ENCODE measurements at regions not wholly inside any gene's neighbourhood (a gene's known extent, or its start where the extent isn't known, plus 50 kb on each side); places are given as distances from the start of the nearest gene placed in this dataset.
A peak's percentile ranks its signal among the peaks of the same experiment; 100 is the strongest.

DNA sequence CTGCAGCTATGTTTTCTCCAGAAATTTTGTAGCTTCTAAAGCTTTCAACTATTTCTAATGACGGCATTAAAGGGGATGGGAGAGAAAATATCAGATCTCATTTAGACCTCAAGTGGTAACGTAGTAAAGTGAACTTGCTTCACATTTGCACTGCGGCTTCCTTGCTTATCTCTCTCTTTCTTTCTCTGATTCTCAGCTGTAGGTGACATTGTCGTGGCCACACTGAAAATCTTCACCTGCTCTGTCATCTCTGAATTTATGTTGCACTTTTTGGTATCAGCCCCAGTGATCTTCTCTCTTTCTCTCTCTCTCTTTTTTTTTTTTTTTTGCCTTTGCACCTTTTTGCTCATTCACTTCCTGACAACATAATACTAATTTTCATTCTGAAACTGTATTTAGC, 254.1 kb upstream of the SATB1 start:
- Mint-ChIP-seq H3K4me1 (peaks cover 61 to 65% of the 10 kb centered on the region in 2 donors), H3K9me3 (peaks cover 3 to 6% of the 10 kb centered on the region in 2 donors), H3K27me3 (ENCODE audit: low read depth in 2 of 2) (no peaks in the 10 kb centered on the region), H3K36me3 (peaks cover 7% of the 10 kb centered on the region), H3K4me3 (peak overlapping the region; percentile 60), H3K27ac (peak overlapping the region; percentile 71 to 80)
- peaks cover 5% of the 10 kb centered on the region for H3K9me3 ChIP-seq (ENCODE audit: control insufficient read depth, insufficient read depth, low read length)
- no peak overlapping the region for H3K4me3 ChIP-seq (ENCODE audit: low read length)
- peak overlapping the region; percentile 70 for H3K27ac ChIP-seq (ENCODE audit: low read length)
- intact Hi-C loops (cut with micrococcal nuclease), result loop anchor here (1.0 to 5.0 kb wide), 2 partner anchors 62 to 122 kb away; no protein-coding TSS in a partner anchor
- ATAC-seq (peak; percentile 85 to 91 (median 91)), DNase-seq (peak; percentile 18 to 74)
- H3K27me3 ChIP-seq (ENCODE audit: control insufficient read depth, insufficient read depth, low read length), result no peaks in the 10 kb centered on the region
- peaks cover 12% of the 10 kb centered on the region for H3K4me1 ChIP-seq (ENCODE audit: control insufficient read depth, insufficient read depth, low read length)
- TF ChIP-seq CTCF (IDR thresholded peaks at IDR 0.05), result no peak
- H3K36me3 ChIP-seq (ENCODE audit: control insufficient read depth, insufficient read depth, low read length), result no peaks in the 10 kb centered on the region
- WGBS (ENCODE audit: insufficient coverage), result 30% methylated on average over 4 of the region's 4 CpGs

DNA sequence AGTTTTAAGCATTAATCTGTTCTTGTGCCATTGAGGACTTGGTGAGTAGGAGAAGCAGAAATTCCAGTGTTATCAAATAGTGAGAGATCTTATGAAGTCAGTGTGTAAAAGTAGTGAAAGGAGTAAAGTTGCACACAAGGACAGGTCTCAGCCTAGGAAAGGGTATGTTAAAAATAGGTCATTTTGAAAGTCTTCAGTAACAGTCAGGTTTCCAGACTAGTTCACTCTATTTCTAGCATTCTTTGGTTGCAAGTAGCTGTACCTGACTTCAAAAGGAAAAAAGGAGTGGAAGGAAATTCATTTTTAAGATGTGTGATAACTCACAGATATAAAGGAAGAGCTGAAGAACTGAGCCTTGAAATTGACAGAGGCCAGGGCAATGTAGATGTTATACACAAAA, 250.1 kb upstream of the SATB1 start:
- H3K4me1 Mint-ChIP-seq, result peaks cover 37 to 41% of the 10 kb centered on the region in 2 donors
- Histone ChIP-seq H3K36me3 (ENCODE audit: control insufficient read depth, insufficient read depth, low read length) (no peaks in the 10 kb centered on the region), H3K4me3 (ENCODE audit: low read length) (no peak overlapping the region), H3K27me3 (ENCODE audit: control insufficient read depth, insufficient read depth, low read length) (no peaks in the 10 kb centered on the region), H3K4me1 (ENCODE audit: control insufficient read depth, insufficient read depth, low read length) (peaks cover 5% of the 10 kb centered on the region), H3K27ac (ENCODE audit: low read length) (no peak overlapping the region), H3K9me3 (ENCODE audit: control insufficient read depth, insufficient read depth, low read length) (no peaks in the 10 kb centered on the region)
- no peak overlapping the region for H3K4me3 Mint-ChIP-seq
- H3K27ac Mint-ChIP-seq, result peak overlapping the region in 1 of 2 donors; percentile 3
- TF ChIP-seq CTCF (IDR thresholded peaks at IDR 0.05), result no peak
- intact Hi-C loops (cut with micrococcal nuclease), result loop anchor here (5.0 kb wide), 1 partner anchor 118 kb away; no protein-coding TSS in a partner anchor
- H3K36me3 Mint-ChIP-seq, result peaks cover 7% of the 10 kb centered on the region
- no peaks in the 10 kb centered on the region for H3K27me3 Mint-ChIP-seq (ENCODE audit: low read depth in 2 of 2)
- DNase-seq, result no peak
- peaks cover 3 to 6% of the 10 kb centered on the region in 2 donors for H3K9me3 Mint-ChIP-seq
- no peak for ATAC-seq

DNA sequence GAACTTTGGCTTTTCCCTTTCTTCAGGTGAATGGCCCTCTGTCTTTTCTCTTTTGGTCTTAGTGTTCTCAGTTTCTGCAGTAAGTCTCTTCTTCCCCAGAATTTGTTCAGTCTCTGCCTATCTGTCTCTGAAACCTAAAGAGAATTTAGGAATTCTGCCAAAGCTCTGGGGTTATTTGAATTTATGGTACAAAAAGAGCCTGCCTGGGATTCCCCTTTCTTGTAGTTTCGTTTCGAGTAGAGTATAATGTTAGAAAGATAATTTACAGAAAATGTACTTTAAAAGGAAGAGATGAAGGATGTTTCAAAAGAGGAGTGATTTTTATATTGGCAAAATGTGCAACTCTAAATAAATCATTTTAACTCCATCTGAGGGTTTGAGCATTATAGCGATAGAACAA, 247.4 kb upstream of the SATB1 start:
- H3K4me1 Mint-ChIP-seq, result peaks cover 12 to 18% of the 10 kb centered on the region in 2 donors
- intact Hi-C loops (cut with micrococcal nuclease), result no loop called here
- 54% methylated on average over 2 of the region's 3 CpGs for WGBS (ENCODE audit: insufficient coverage)

More for the DNA sequence above, 247.4 kb upstream of the SATB1 start:
- Mint-ChIP-seq H3K27me3 (ENCODE audit: low read depth in 2 of 2) (no peaks in the 10 kb centered on the region), H3K27ac (no peak overlapping the region), H3K9me3 (peaks cover 0 to 2% of the 10 kb centered on the region in 2 donors), H3K4me3 (no peak overlapping the region), H3K36me3 (peaks cover 3% of the 10 kb centered on the region)
- no peak overlapping the region for H3K4me3 ChIP-seq (ENCODE audit: low read length)
- no peak for DNase-seq
- H3K27me3 ChIP-seq (ENCODE audit: control insufficient read depth, insufficient read depth, low read length), result no peaks in the 10 kb centered on the region
- no peak for ATAC-seq
- no peak overlapping the region for H3K27ac ChIP-seq (ENCODE audit: low read length)
- TF ChIP-seq CTCF (IDR thresholded peaks at IDR 0.05), result no peak
- no peaks in the 10 kb centered on the region for H3K9me3 ChIP-seq (ENCODE audit: control insufficient read depth, insufficient read depth, low read length)
- H3K4me1 ChIP-seq (ENCODE audit: control insufficient read depth, insufficient read depth, low read length), result no peaks in the 10 kb centered on the region
- H3K36me3 ChIP-seq (ENCODE audit: control insufficient read depth, insufficient read depth, low read length), result no peaks in the 10 kb centered on the region
